PC-3 (cell line): ENCODE measurements at regions not wholly inside any gene's neighbourhood (a gene's known extent, or its start where the extent isn't known, plus 50 kb on each side); places are given as distances from the start of the nearest gene placed in this dataset.

Source experiments
- ATAC-seq: fragments of 200-7000 bp; cut with Tn5 transposase; 2 replicates; pipeline ENCODE4 v1.9.1; 2020; ENCODE audit warnings: mild to moderate bottlenecking, moderate library complexity
- BruUV-seq: library from RNA; stranded (reverse); fragments of 400-500 nt; replicated peaks from 2 replicates; lab custom pipeline; 2021; lab: Mats Ljungman, UMichigan
- CTCF ChIA-PET: fragments of 300-600 bp; sonication (Branson Sonifier 250); formaldehyde crosslinking; loops from one replicate; lab custom pipeline; 2022; ENCODE audit warnings: antibody characterized with exemption; lab: Charles Lee
- POLR2A ChIA-PET: fragments of 300-600 bp; sonication (Branson Sonifier 250); formaldehyde crosslinking; loops from one replicate; lab custom pipeline; 2022; ENCODE audit warnings: antibody characterized with exemption; ENCODE audit not compliant: unreplicated experiment; lab: Charles Lee
- DNase-seq: peaks from one replicate; pipeline ENCODE4 v3.0.0-alpha.2; 2015
- H2AFZ ChIP-seq: fragments of 300-600 bp; sonication (generic); 2 replicates; pipeline ENCODE4 v1.6.0; 2016; ENCODE audit warnings: antibody characterized with exemption, low read length
- H3F3A ChIP-seq: fragments of 300-600 bp; sonication (generic); one replicate; pipeline ENCODE4 v1.6.0; 2017; ENCODE audit warnings: antibody characterized with exemption, low read length, control low read depth, mild to moderate bottlenecking; ENCODE audit not compliant: unreplicated experiment
- H3K27ac ChIP-seq: fragments of 300-600 bp; sonication (generic); 2 replicates; pipeline ENCODE4 v1.5.1; 2016; ENCODE audit warnings: mild to moderate bottlenecking, low read length
- H3K27me3 ChIP-seq: fragments of 300-600 bp; sonication (generic); 2 replicates; pipeline ENCODE4 v1.6.1; 2016; ENCODE audit warnings: low read length, mixed read lengths
- H3K36me3 ChIP-seq: fragments of 300-600 bp; sonication (generic); 2 replicates; pipeline ENCODE4 v1.6.1; 2016; ENCODE audit warnings: low read depth, mixed run types, low read length, mixed read lengths
- H3K4me1 ChIP-seq: fragments of 300-600 bp; sonication (generic); 2 replicates; pipeline ENCODE4 v1.5.1; 2016; ENCODE audit warnings: low read length; ENCODE audit not compliant: insufficient read depth
- H3K4me2 ChIP-seq: fragments of 300-600 bp; sonication (generic); 2 replicates; pipeline ENCODE4 v1.6.0; 2016; ENCODE audit warnings: low read length
- H3K4me3 ChIP-seq: fragments of 300-600 bp; sonication (generic); 2 replicates; pipeline ENCODE4 v1.5.1; 2016; ENCODE audit warnings: mild to moderate bottlenecking, low read length, mixed read lengths
- H3K79me2 ChIP-seq: fragments of 300-600 bp; sonication (generic); 2 replicates; pipeline ENCODE4 v1.6.1; 2017; ENCODE audit warnings: low read length, mixed read lengths
- H3K9ac ChIP-seq: fragments of 300-600 bp; sonication (generic); 2 replicates; pipeline ENCODE4 v1.6.0; 2016; ENCODE audit warnings: mild to moderate bottlenecking, low read length
- H3K9me2 ChIP-seq: fragments of 300-600 bp; sonication (generic); replicated peaks from 2 replicates; pipeline ENCODE4 v1.6.1; 2016; ENCODE audit warnings: mixed run types, low read length, mixed read lengths
- H3K9me3 ChIP-seq: fragments of 300-600 bp; sonication (generic); 2 replicates; pipeline ENCODE4 v1.6.1; 2016; ENCODE audit warnings: low read length, mixed read lengths
- H4K20me1 ChIP-seq: fragments of 300-600 bp; sonication (generic); 2 replicates; pipeline ENCODE4 v1.6.1; 2016; ENCODE audit warnings: low read length, mixed read lengths
- CTCF ChIP-seq: fragments of 300-600 bp; sonication (generic); conservative IDR thresholded peaks from 2 replicates; pipeline ENCODE4 v1.5.1; 2017; ENCODE audit warnings: antibody characterized with exemption, low read depth, mild to moderate bottlenecking, low read length
- EZH2 ChIP-seq: fragments of 300-600 bp; sonication (generic); IDR thresholded peaks from one replicate; pipeline ENCODE4 v1.6.1; 2017; ENCODE audit warnings: antibody characterized with exemption, mild to moderate bottlenecking, low read length; ENCODE audit not compliant: unreplicated experiment
- EZH2phosphoT487 ChIP-seq: fragments of 300-600 bp; sonication (generic); IDR thresholded peaks from 2 replicates; pipeline ENCODE4 v1.6.1; 2018; ENCODE audit warnings: mild to moderate bottlenecking, antibody characterized with exemption, low read length, borderline replicate concordance
- intact Hi-C: fragments of 100-400 bp; cut with micrococcal nuclease; formaldehyde crosslinking; loops from 2 replicates; pipeline ENCODE4 v1.9.0; 2023

GRCh38 chr10:106341356-106341755 lies 823.1 kb downstream of the SORCS1 start:
- no peak for ATAC-seq
- no peaks in the 10 kb centered on the region for H3F3A ChIP-seq
- no TSS peak for BruUV-seq
- no peaks in the 10 kb centered on the region for H3K36me3 ChIP-seq
- no peak overlapping the region for H3K4me2 ChIP-seq
- no peak for TF ChIP-seq EZH2phosphoT487
- no peak for TF ChIP-seq CTCF
- TF ChIP-seq EZH2 = no peak
- H2AFZ ChIP-seq = no peak overlapping the region
- no peaks in the 10 kb centered on the region for H4K20me1 ChIP-seq
- intact Hi-C loops = no loop called here
- H3K79me2 ChIP-seq = no peaks in the 10 kb centered on the region
- H3K27ac ChIP-seq = no peak overlapping the region
- H3K4me1 ChIP-seq = no peaks in the 10 kb centered on the region
- H3K4me3 ChIP-seq = no peak overlapping the region
- no peak overlapping the region for H3K9ac ChIP-seq
- no peaks in the 10 kb centered on the region for H3K27me3 ChIP-seq
- DNase-seq = no peak
- CTCF ChIA-PET = no interaction called here
- no peaks in the 10 kb centered on the region for H3K9me3 ChIP-seq
- no peaks in the 10 kb centered on the region for H3K9me2 ChIP-seq
- POLR2A ChIA-PET = no interaction called here

GRCh38 chr10:106338486-106338885 lies 826.0 kb downstream of the SORCS1 start:
- no peak overlapping the region for H3K9ac ChIP-seq
- ATAC-seq (no peak), DNase-seq (no peak)
- TF ChIP-seq EZH2 = no peak
- no peak for TF ChIP-seq CTCF
- TF ChIP-seq EZH2phosphoT487 = no peak
- no TSS peak for BruUV-seq
- no peaks in the 10 kb centered on the region for H3K4me1 ChIP-seq
- no peaks in the 10 kb centered on the region for H4K20me1 ChIP-seq
- no peak overlapping the region for H2AFZ ChIP-seq
- CTCF ChIA-PET = no interaction called here
- H3F3A ChIP-seq = no peaks in the 10 kb centered on the region
- POLR2A ChIA-PET = no interaction called here
- no peaks in the 10 kb centered on the region for H3K9me3 ChIP-seq
- H3K9me2 ChIP-seq = no peaks in the 10 kb centered on the region
- no peak overlapping the region for H3K4me3 ChIP-seq
- intact Hi-C loops = no loop called here
- no peak overlapping the region for H3K4me2 ChIP-seq
- no peaks in the 10 kb centered on the region for H3K27me3 ChIP-seq
- H3K27ac ChIP-seq = no peak overlapping the region
- H3K79me2 ChIP-seq = no peaks in the 10 kb centered on the region
- no peaks in the 10 kb centered on the region for H3K36me3 ChIP-seq

- Histone ChIP-seq H3K9me2 (no peaks in the 10 kb centered on the region), H3K9ac (no peak overlapping the region), H3K4me3 (no peak overlapping the region), H3K27me3 (no peaks in the 10 kb centered on the region), H3K4me1 (no peaks in the 10 kb centered on the region), H3K4me2 (no peak overlapping the region), H3F3A (no peaks in the 10 kb centered on the region), H3K36me3 (no peaks in the 10 kb centered on the region), H3K27ac (no peak overlapping the region), H3K9me3 (no peaks in the 10 kb centered on the region), H4K20me1 (no peaks in the 10 kb centered on the region), H3K79me2 (no peaks in the 10 kb centered on the region), H2AFZ (peak overlapping the region; percentile 48; the same call in 1 of the 2 replicates)
- no TSS peak for BruUV-seq
- intact Hi-C loops = no loop called here
- no peak for DNase-seq
- ChIA-PET POLR2A (no interaction called here), CTCF (no interaction called here)
- ATAC-seq = no peak
- TF ChIP-seq CTCF (no peak), EZH2 (no peak), EZH2phosphoT487 (no peak)
Measured at GRCh38 chr10:106336874-106337273, 827.6 kb downstream of the SORCS1 start.
